ENCODE measurements at regions not wholly inside any gene's neighbourhood (a gene's known extent, or its start where the extent isn't known, plus 50 kb on each side); places are given as distances from the start of the nearest gene placed in this dataset.

DNA sequence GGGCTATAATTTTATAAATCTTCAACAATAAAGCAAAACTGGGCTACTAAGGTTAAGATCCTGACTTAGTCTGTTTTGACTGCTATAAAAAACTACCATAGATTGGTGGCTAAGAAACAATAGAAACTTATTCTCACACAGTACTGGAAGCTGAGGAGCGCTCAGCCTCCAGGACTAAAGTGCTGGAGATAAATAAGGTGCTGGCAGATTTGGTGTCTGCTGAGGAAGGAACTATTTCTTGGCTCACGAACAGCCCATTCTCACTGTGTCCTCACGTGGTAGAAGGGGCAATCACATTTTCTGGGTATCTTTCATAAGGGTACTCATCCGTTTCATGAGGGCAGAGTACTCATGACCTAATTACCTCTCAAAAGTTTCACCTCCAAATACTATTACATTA lies 166.8 kb upstream of the CBLB start:
- TF ChIP-seq, protein P1, sequence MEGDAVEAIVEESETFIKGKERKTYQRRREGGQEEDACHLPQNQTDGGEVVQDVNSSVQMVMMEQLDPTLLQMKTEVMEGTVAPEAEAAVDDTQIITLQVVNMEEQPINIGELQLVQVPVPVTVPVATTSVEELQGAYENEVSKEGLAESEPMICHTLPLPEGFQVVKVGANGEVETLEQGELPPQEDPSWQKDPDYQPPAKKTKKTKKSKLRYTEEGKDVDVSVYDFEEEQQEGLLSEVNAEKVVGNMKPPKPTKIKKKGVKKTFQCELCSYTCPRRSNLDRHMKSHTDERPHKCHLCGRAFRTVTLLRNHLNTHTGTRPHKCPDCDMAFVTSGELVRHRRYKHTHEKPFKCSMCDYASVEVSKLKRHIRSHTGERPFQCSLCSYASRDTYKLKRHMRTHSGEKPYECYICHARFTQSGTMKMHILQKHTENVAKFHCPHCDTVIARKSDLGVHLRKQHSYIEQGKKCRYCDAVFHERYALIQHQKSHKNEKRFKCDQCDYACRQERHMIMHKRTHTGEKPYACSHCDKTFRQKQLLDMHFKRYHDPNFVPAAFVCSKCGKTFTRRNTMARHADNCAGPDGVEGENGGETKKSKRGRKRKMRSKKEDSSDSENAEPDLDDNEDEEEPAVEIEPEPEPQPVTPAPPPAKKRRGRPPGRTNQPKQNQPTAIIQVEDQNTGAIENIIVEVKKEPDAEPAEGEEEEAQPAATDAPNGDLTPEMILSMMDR (IDR thresholded peaks at IDR 0.05) = no peak
- TF ChIP-seq POLR2A (IDR thresholded peaks at IDR 0.05; ENCODE audit: low read depth) = no peak
- TF ChIP-seq EP300 (IDR thresholded peaks at IDR 0.05) = no peak
- no peak for TF ChIP-seq POLR2AphosphoS5 (IDR thresholded peaks at IDR 0.05)

All from esophagus muscularis mucosa (tissue), 4 donors.